HCT116 (cell line): ENCODE measurements at regions not wholly inside any gene's neighbourhood (a gene's known extent, or its start where the extent isn't known, plus 50 kb on each side); places are given as distances from the start of the nearest gene placed in this dataset.

ENCODE experiments used
- ATAC-seq: fragments of 200-7000 bp; cut with Tn5 transposase; 2 replicates; pipeline ENCODE4 v1.9.1; 2020; ENCODE audit warnings: mild to moderate bottlenecking, moderate library complexity
- BruUV-seq: library from RNA; stranded (reverse); fragments of 400-500 nt; replicated peaks from 2 replicates; lab custom pipeline; 2021; lab: Mats Ljungman, UMichigan
- CTCF ChIA-PET: fragments of 300-600 bp; sonication (Branson Sonifier 250); formaldehyde crosslinking; loops from one replicate; lab custom pipeline; 2021; ENCODE audit warnings: antibody characterized with exemption; lab: Charles Lee
- POLR2A ChIA-PET: fragments of 300-600, 350-600 bp; sonication (Branson Sonifier 250); formaldehyde crosslinking; loops from one replicate; lab custom pipeline; 2021; ENCODE audit warnings: antibody characterized with exemption; lab: Charles Lee
- RAD21 ChIA-PET, 2 experiments: fragments of 300-600 bp; sonication (Branson Sonifier 250); formaldehyde crosslinking; loops; one replicate each; lab custom pipeline; 2023; ENCODE audit warnings: low total read pairs in 2 of 2; ENCODE audit not compliant: uncharacterized antibody in 2 of 2, unreplicated experiment in 2 of 2, low non-redundant PET in 1 of 2; lab: Charles Lee
- DNase-seq: peaks from one replicate; pipeline ENCODE4 v3.0.0-alpha.2; 2010; ENCODE audit warnings: low read depth, low spot score
- H2AFZ ChIP-seq: fragments of 200-600 bp; shearing (Covaris generic), sonication (generic); 2 replicates; pipeline ENCODE4 v1.6.1; 2017; ENCODE audit warnings: low read depth, mixed run types, mixed read lengths, antibody characterized with exemption, low read length; ENCODE audit not compliant: poor library complexity, severe bottlenecking
- H3K27ac ChIP-seq: 2 replicates; pipeline ENCODE4 v1.5.1; 2012; ENCODE audit warnings: low read depth, low read length
- H3K27me3 ChIP-seq: fragments of 200-600 bp; sonication (generic); 2 replicates; pipeline ENCODE4 v1.6.1; 2016; ENCODE audit warnings: mixed run types, low read length, mixed read lengths; ENCODE audit not compliant: insufficient read depth
- H3K36me3 ChIP-seq, 2 experiments: fragments of 200-500 bp in 1 of 2; fragments of 200-600 bp in 1 of 2; sonication (Bioruptor generic) in 1 of 2; sonication (generic) in 1 of 2; 2 replicates each; pipeline versions ENCODE4 v1.5.1 to v1.6.1; 2014 to 2016; ENCODE audit warnings: low read length in 2 of 2, inconsistent platforms in 1 of 2, mixed read lengths in 1 of 2, mixed run types in 1 of 2; ENCODE audit not compliant: insufficient read depth in 2 of 2, control insufficient read depth in 1 of 2
- H3K4me1 ChIP-seq, 2 experiments: fragments of 200-600 bp in 1 of 2; sonication (generic) in 1 of 2; 2 replicates each; pipeline versions ENCODE4 v1.5.1 to v1.6.1; 2012 to 2017; ENCODE audit warnings: low read length in 2 of 2, inconsistent platforms in 1 of 2, mild to moderate bottlenecking in 1 of 2, mixed read lengths in 1 of 2, mixed run types in 1 of 2, moderate library complexity in 1 of 2; ENCODE audit not compliant: insufficient read depth in 2 of 2, control insufficient read depth in 1 of 2
- H3K4me2 ChIP-seq: fragments of 200-600 bp; sonication (generic); 2 replicates; pipeline ENCODE4 v1.6.1; 2017; ENCODE audit warnings: mixed run types, low read length, mixed read lengths
- H3K4me3 ChIP-seq, 2 experiments: fragments of 200-600 bp in 1 of 2; sonication (generic) in 1 of 2; replicated peaks in 1 of 2; 2 replicates each; pipeline ENCODE4 v1.5.1; 2011 to 2016; ENCODE audit warnings: low read length in 2 of 2, control low read depth in 1 of 2, low read depth in 1 of 2, mild to moderate bottlenecking in 1 of 2, mixed read lengths in 1 of 2, mixed run types in 1 of 2
- H3K79me2 ChIP-seq: fragments of 200-600 bp; sonication (generic); 2 replicates; pipeline ENCODE4 v1.6.1; 2017; ENCODE audit warnings: mild to moderate bottlenecking, mixed run types, low read length, moderate library complexity, mixed read lengths; ENCODE audit not compliant: insufficient read depth
- H3K9ac ChIP-seq: fragments of 200-600 bp; sonication (generic); 2 replicates; pipeline ENCODE4 v1.6.1; 2016; ENCODE audit warnings: low read length, mixed read lengths
- H3K9me2 ChIP-seq: fragments of 200-600 bp; sonication (generic), shearing (Covaris generic); 2 replicates; pipeline ENCODE4 v1.6.1; 2017; ENCODE audit warnings: mixed run types, mild to moderate bottlenecking, moderate library complexity; ENCODE audit not compliant: insufficient read depth
- H3K9me3 ChIP-seq, 2 experiments: fragments of 200-500 bp in 1 of 2; fragments of 200-600 bp in 1 of 2; sonication (Bioruptor generic) in 1 of 2; sonication (generic) in 1 of 2; 2 replicates each; pipeline ENCODE4 v1.6.1; 2014 to 2017; ENCODE audit warnings: low read length in 2 of 2, mixed read lengths in 2 of 2, inconsistent platforms in 1 of 2, low read depth in 1 of 2, mild to moderate bottlenecking in 1 of 2, mixed run types in 1 of 2, moderate library complexity in 1 of 2; ENCODE audit not compliant: control insufficient read depth in 1 of 2, insufficient read depth in 1 of 2
- H4K20me1 ChIP-seq: fragments of 200-600 bp; sonication (generic), shearing (Covaris generic); 2 replicates; pipeline ENCODE4 v1.6.1; 2017; ENCODE audit warnings: mixed run types, mild to moderate bottlenecking, moderate library complexity; ENCODE audit not compliant: insufficient read depth
- JUND ChIP-seq: IDR thresholded peaks from 2 replicates; pipeline ENCODE4 v1.6.1; 2012
- POLR2A ChIP-seq: IDR thresholded peaks from 2 replicates; pipeline ENCODE4 v1.7.0; 2011; ENCODE audit warnings: borderline replicate concordance; ENCODE audit not compliant: insufficient read depth, insufficient read length; ENCODE audit errors: extremely low read depth
- POLR2AphosphoS5 ChIP-seq: IDR thresholded peaks from 2 replicates; pipeline ENCODE4 v1.6.1; 2011; ENCODE audit warnings: mild to moderate bottlenecking, low read depth, low read length, moderate library complexity
- REST ChIP-seq: IDR thresholded peaks from 2 replicates; pipeline ENCODE4 v1.6.1; 2012; ENCODE audit warnings: low read depth
- SP1 ChIP-seq: IDR thresholded peaks from 2 replicates; pipeline ENCODE4 v1.6.1; 2012; ENCODE audit warnings: low read depth
- TCF7L2 ChIP-seq: IDR thresholded peaks from 2 replicates; pipeline ENCODE4 v1.7.0; 2011; ENCODE audit warnings: borderline replicate concordance, inconsistent platforms; ENCODE audit not compliant: insufficient read depth, insufficient read length; ENCODE audit errors: extremely low read depth
- YY1 ChIP-seq: IDR thresholded peaks from 2 replicates; pipeline ENCODE4 v1.6.1; 2011; ENCODE audit warnings: low read length, low read depth, moderate library complexity, mild to moderate bottlenecking; ENCODE audit not compliant: insufficient replicate concordance; ENCODE audit errors: extremely low read depth
- intact Hi-C: fragments of 100-400 bp; cut with micrococcal nuclease; formaldehyde crosslinking; loops from 2 replicates; pipeline ENCODE4 v1.10.0; 2022

GRCh38 chr3:140756240-140757016 lies 78.6 kb downstream of the TRIM42 start:
- H3K9ac ChIP-seq = no peak overlapping the region
- no peak overlapping the region for H3K4me3 ChIP-seq
- peaks cover 63% of the 10 kb centered on the region for H3K27me3 ChIP-seq
- TF ChIP-seq POLR2A = no peak
- no peak for TF ChIP-seq POLR2AphosphoS5
- no peak for TF ChIP-seq JUND
- TF ChIP-seq YY1 = no peak
- no peak for TF ChIP-seq TCF7L2
- TF ChIP-seq SP1 = no peak
- no peak for TF ChIP-seq REST
- no peak overlapping the region for H3K27ac ChIP-seq
- ATAC-seq (no peak), DNase-seq (no peak)
- no peaks in the 10 kb centered on the region for H3K4me1 ChIP-seq
- RAD21 ChIA-PET = no interaction called here
- no peak overlapping the region for H2AFZ ChIP-seq
- no peaks in the 10 kb centered on the region for H3K79me2 ChIP-seq
- intact Hi-C loops = no loop called here
- H3K36me3 ChIP-seq = no peaks in the 10 kb centered on the region
- H3K9me3 ChIP-seq = no peaks in the 10 kb centered on the region
- H3K4me2 ChIP-seq = no peak overlapping the region
- CTCF ChIA-PET = no interaction called here
- BruUV-seq = no TSS peak
- POLR2A ChIA-PET = no interaction called here
- no peaks in the 10 kb centered on the region for H4K20me1 ChIP-seq
- no peaks in the 10 kb centered on the region for H3K9me2 ChIP-seq
